ENCODE measurements at regions not wholly inside any gene's neighbourhood (a gene's known extent, or its start where the extent isn't known, plus 50 kb on each side); places are given as distances from the start of the nearest gene placed in this dataset.

GRCh38 chrX:124975456-124975855 lies 344.2 kb upstream of the TEX13C start:
- DNase-seq = no peak
- no peak for ATAC-seq
- no peak overlapping the region for H3K4me3 ChIP-seq
- no peak for FAIRE-seq
- H3K9me3 ChIP-seq = no peaks in the 10 kb centered on the region
- WGBS, 2 donors = 63 to 74% methylated on average over 3 of the region's 3 CpGs
- H3K4me1 ChIP-seq = no peaks in the 10 kb centered on the region
- TF ChIP-seq, protein P1, sequence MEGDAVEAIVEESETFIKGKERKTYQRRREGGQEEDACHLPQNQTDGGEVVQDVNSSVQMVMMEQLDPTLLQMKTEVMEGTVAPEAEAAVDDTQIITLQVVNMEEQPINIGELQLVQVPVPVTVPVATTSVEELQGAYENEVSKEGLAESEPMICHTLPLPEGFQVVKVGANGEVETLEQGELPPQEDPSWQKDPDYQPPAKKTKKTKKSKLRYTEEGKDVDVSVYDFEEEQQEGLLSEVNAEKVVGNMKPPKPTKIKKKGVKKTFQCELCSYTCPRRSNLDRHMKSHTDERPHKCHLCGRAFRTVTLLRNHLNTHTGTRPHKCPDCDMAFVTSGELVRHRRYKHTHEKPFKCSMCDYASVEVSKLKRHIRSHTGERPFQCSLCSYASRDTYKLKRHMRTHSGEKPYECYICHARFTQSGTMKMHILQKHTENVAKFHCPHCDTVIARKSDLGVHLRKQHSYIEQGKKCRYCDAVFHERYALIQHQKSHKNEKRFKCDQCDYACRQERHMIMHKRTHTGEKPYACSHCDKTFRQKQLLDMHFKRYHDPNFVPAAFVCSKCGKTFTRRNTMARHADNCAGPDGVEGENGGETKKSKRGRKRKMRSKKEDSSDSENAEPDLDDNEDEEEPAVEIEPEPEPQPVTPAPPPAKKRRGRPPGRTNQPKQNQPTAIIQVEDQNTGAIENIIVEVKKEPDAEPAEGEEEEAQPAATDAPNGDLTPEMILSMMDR (IDR thresholded peaks at IDR 0.05) = no peak
- H3K27ac ChIP-seq = no peak overlapping the region
- H3K27me3 ChIP-seq = peaks cover 0 to 8% (median 0%) of the 10 kb centered on the region in 4 donors
- intact Hi-C loops (cut with DNase I) = no loop called here
- no peaks in the 10 kb centered on the region for H3K36me3 ChIP-seq

DNA sequence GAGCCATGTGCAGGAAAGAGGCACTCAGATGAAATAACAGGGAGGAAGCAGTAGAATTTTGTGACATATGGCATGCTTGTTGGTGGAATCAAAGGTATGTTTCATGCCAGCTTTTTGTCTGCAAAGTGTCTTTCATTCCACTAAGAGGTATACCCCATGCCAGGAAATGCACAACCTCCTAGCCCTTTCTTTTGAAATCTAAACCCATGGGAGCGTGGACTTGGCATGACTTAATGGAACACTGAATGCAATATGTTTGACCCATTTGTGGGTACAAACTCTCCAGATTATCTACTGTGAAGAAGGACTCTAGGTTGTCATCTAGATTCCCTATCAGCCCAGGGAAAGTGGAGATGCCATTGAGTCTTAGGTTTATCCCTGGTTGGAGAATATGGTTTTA lies 338.3 kb upstream of the TEX13C start:
- intact Hi-C loops (cut with DNase I) = no loop called here
- no peaks in the 10 kb centered on the region for H3K36me3 ChIP-seq
- no peak for FAIRE-seq
- TF ChIP-seq, protein P1 (IDR thresholded peaks at IDR 0.05) = no peak
- H3K9me3 ChIP-seq = no peaks in the 10 kb centered on the region
- no peak for DNase-seq
- no peaks in the 10 kb centered on the region for H3K4me1 ChIP-seq
- WGBS, 2 donors = 46 to 79% methylated on average over 1 of the region's 1 CpG
- H3K4me3 ChIP-seq = no peak overlapping the region
- peaks cover 0 to 13% (median 0%) of the 10 kb centered on the region in 4 donors for H3K27me3 ChIP-seq
- no peak overlapping the region for H3K27ac ChIP-seq
- no peak for ATAC-seq

GRCh38 chrX:124984140-124984813 lies 335.4 kb upstream of the TEX13C start:
- intact Hi-C loops (cut with DNase I) = no loop called here
- Histone ChIP-seq H3K27ac (no peak overlapping the region), H3K4me3 (no peak overlapping the region), H3K9me3 (no peaks in the 10 kb centered on the region), H3K4me1 (no peaks in the 10 kb centered on the region), H3K27me3 (peaks cover 0 to 25% (median 2%) of the 10 kb centered on the region in 4 donors), H3K36me3 (no peaks in the 10 kb centered on the region)
- DNase-seq (no peak), ATAC-seq (no peak), FAIRE-seq (no peak)
- 13% methylated on average over 3 of the region's 3 CpGs for WGBS, 2 donors
- TF ChIP-seq, protein P1 (IDR thresholded peaks at IDR 0.05) = no peak

DNA sequence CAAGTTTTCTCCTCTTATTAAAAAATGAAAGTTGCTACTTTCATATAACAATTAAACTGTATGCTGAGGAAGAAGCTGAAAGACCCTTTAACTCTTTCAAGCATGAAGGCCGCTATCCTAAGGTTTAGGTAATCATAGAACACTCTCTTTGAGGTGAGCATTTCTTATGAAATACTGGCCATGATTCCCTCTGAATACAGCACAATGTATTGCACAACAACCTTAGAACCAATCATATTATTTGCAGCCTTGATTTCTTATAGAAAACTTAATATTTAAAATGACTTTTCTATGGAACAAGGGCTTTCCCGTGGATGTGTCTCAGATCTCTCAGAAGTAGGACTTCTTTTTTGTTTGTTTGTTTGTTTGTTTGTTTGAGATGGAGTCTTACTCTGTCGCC lies 333.4 kb upstream of the TEX13C start:
- peaks cover 0 to 17% (median 2%) of the 10 kb centered on the region in 4 donors for H3K27me3 ChIP-seq
- H3K9me3 ChIP-seq = no peaks in the 10 kb centered on the region
- ATAC-seq (no peak), FAIRE-seq (no peak), DNase-seq (no peak)
- H3K4me1 ChIP-seq = no peaks in the 10 kb centered on the region
- TF ChIP-seq, protein P1 (IDR thresholded peaks at IDR 0.05) = no peak
- intact Hi-C loops (cut with DNase I) = no loop called here
- H3K36me3 ChIP-seq = no peaks in the 10 kb centered on the region
- H3K27ac ChIP-seq = no peak overlapping the region
- no peak overlapping the region for H3K4me3 ChIP-seq
- WGBS, 2 donors = 63 to 65% methylated on average over 3 of the region's 3 CpGs

GRCh38 chrX:124993735-124994134 lies 325.9 kb upstream of the TEX13C start:
- no peak for FAIRE-seq

More at GRCh38 chrX:124993735-124994134, 325.9 kb upstream of the TEX13C start:
- no peak for ATAC-seq
- TF ChIP-seq, protein P1 (IDR thresholded peaks at IDR 0.05) = no peak
- intact Hi-C loops (cut with DNase I) = no loop called here
- Histone ChIP-seq H3K36me3 (no peaks in the 10 kb centered on the region), H3K4me1 (no peaks in the 10 kb centered on the region), H3K27me3 (peaks cover 0 to 3% (median 0%) of the 10 kb centered on the region in 4 donors), H3K9me3 (no peaks in the 10 kb centered on the region), H3K4me3 (no peak overlapping the region), H3K27ac (no peak overlapping the region)
- no peak for DNase-seq
- WGBS, 2 donors = 41 to 58% methylated on average over 1 of the region's 1 CpG
